GM18868 (cell line): ENCODE measurements at regions not wholly inside any gene's neighbourhood (a gene's known extent, or its start where the extent isn't known, plus 50 kb on each side); places are given as distances from the start of the nearest gene placed in this dataset.

Source experiments
- ATAC-seq: cut with Tn5 transposase; IDR thresholded peaks from one replicate; pipeline ENCODE4 v1.9.1; 2021; ENCODE audit warnings: mild to moderate bottlenecking, moderate library complexity; ENCODE audit not compliant: unreplicated experiment

DNA sequence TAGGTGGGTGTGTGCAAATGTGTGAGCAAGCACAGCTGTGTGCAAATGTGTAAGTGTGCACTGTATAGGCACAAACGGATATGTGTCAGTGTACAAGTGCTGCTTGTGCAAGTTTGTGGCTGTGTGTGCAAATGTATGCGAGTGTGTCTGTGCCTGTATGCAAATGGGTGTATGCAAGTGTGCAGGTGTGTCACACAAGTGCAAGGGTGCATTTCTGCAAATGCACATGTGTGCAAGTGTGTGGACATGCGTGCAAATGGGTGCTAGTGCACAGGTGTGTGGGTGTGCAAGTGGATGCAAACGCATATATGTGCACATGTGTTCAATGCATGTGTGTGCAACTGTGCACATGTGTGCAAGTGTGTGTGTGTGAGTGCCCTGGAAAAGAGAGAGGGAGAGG, 76.5 kb upstream of the TNRC6C start:
- no peak for ATAC-seq

- peak; percentile 53 for ATAC-seq
These were observed 75.9 kb upstream of the TNRC6C start for GRCh38 chr17:77882481-77883212.

GRCh38 chr17:77883213-77883650, 75.3 kb upstream of the TNRC6C start:
- no peak for ATAC-seq

- no peak for ATAC-seq
These were observed 74.5 kb upstream of the TNRC6C start for GRCh38 chr17:77884019-77884418.

DNA sequence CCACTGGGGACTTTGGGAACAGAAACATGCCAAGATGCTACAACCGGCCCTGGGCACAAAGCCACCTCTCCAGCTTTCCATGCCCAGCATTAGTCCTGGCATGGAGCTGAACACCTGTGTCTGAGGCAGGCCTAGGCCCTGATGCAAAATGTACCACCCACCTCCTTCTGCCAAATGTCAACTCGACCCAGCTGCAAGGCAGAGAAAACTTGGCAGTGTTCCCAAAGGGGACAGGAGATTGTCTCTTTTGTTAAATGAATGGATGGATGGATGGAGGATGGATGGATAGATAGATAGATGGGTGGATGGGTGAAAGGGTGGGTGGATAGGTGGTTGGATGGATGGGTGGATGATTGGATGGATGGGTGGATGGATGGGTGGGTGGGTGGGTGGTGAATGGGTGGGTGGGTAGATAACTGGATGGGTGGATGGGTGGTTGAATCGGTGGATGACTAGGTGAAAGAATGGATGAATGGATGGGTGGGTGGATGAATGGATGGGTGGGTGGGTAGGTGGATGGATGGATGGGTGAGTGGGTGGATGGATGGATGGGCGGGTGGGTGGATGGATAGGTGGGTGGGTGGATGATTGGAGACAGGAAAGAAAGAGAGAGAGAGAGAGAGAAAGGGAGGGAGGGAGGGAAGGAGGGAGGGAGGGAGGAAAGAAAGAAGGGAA, 73.4 kb upstream of the TNRC6C start:
- ATAC-seq = no peak

DNA sequence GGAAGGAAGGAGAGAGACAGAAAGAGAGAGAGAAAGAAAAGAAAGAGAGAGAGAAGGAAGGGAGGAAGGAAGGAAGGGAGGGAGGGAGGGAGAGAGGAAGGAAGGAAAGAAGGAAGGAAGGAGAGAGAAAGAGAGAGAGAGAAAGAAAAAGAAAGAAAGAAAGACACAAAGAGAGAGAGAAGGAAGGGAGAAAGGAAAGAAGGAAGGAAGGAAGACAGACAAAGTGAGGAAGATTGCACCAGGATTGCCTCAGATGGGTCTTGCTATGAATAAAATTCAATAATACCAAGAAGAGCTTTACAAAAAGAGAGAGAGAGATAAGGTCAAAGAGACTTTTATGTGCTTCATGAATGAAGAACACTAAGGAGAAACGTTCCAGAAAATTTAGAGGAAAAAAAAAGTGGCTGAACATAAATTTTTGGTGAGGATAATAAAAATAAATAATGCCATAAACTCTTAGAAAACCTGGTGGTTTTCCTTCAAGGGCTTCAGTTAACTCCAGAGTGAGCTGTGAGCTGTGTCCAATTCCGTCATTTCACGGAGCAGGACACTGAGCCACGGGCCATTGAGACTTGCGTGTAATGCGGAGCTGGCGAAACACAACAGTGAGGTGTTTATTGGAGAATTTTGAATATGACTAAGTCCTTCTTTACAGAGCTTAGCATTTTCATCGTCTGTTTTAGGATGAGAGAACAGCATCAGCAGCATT, 72.7 kb upstream of the TNRC6C start:
- ATAC-seq = no peak

DNA sequence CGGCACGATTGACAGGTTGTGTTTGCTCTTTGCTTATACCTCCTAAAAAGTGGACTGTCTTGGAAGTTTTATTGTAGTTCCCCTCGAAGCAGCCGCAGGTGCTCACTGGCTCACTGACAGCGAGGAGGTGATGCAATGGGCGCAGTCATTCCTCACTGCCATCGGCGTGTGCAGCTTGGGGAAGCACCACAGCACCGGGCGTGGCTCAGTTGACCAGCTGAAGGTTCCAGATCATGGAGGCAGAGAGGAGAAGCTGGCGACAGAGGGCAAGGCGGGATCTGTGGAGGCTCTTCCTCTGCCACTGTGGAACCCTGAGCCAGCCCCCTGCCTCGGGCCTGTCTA, 72.1 kb upstream of the TNRC6C start:
- no peak for ATAC-seq

DNA sequence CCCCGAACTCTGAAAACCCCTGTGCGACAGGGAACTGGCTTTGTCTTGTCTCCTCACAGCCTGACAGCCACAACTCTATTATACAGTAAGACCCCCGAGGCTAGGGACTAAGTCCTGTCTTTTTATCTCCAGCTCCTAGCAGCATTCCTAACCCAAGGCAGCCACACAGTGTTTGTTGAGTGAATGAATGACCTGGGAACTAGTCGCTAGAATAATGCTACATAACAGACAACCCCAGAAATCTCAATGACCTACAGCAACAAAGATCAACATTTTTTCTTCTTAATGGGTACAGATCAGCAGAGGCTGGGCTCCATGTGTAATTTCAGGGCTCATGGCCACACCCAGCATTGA, 71.4 kb upstream of the TNRC6C start:
- ATAC-seq = no peak

- ATAC-seq = no peak
These were observed 70.8 kb upstream of the TNRC6C start for GRCh38 chr17:77887464-77888241.

GRCh38 chr17:77888242-77889134, 70.0 kb upstream of the TNRC6C start:
- ATAC-seq = no peak

GRCh38 chr17:77889135-77889505, 69.4 kb upstream of the TNRC6C start:
- ATAC-seq = no peak

DNA sequence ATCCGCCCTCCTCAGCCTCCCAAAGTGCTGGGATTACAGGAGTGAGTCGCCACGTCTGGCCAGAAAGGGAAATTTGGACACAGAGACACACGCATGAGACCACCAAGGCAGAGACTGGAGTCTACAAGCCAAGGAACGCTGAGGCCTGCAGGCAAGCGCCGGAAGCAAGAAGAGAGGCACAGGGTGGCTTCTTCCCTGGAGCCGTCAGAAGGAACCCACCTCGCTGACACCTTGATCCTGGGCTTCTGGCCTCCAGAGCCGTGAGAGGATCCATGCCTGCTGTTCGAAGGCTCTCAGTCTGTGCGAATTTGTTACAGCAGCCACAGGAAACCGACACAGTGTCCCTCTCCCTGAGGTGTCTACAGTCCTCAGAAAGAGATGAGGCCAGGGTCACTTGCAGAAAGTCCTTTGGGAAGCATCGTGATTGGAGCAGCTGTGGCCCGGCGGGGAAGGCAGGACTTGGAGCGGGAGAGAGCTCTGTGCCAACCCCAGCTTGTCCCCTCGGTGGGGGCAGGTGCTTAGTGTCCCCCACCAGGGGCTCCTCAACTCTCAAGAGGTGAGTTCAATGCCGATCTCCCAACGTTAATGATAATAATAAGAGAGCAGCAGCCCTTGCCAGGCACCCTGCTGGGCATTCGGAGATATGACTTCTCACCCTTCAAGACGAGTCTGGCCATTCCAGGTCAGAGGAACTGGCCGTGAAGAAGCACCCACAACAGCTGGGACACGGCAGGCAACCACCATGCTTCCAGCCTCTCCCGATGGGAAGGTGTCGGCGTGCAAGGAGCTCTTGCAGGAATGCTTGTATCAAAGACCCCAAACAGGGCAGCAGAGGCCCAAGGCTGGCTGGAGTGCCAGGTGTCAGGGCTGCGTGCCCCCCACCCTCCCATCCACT, 68.4 kb upstream of the TNRC6C start:
- no peak for ATAC-seq

- ATAC-seq = no peak
These were observed 67.7 kb upstream of the TNRC6C start for GRCh38 chr17:77890771-77891170.

- no peak for ATAC-seq
These were observed 66.9 kb upstream of the TNRC6C start for GRCh38 chr17:77891602-77892001.

- ATAC-seq = no peak
These were observed 66.5 kb upstream of the TNRC6C start for GRCh38 chr17:77892031-77892430.

- ATAC-seq = no peak
These were observed 65.9 kb upstream of the TNRC6C start for GRCh38 chr17:77892469-77893143.

- ATAC-seq = no peak
These were observed 65.1 kb upstream of the TNRC6C start for GRCh38 chr17:77893144-77894044.
